Endothelial cell (in vitro differentiated cells): ENCODE measurements at regions not wholly inside any gene's neighbourhood (a gene's known extent, or its start where the extent isn't known, plus 50 kb on each side); places are given as distances from the start of the nearest gene placed in this dataset.

ENCODE experiments used
- DNase-seq: peaks from one replicate; pipeline ENCODE4 v3.0.0; 2021; ENCODE audit warnings: low spot score
- H3K27ac Mint-ChIP-seq: one replicate; pipeline ENCODE4 v1.8.0; 2021; ENCODE audit warnings: mixed read lengths, inconsistent platforms; ENCODE audit not compliant: unreplicated experiment
- H3K27me3 Mint-ChIP-seq: one replicate; pipeline ENCODE4 v1.8.0; 2021; ENCODE audit warnings: mild to moderate bottlenecking, moderate library complexity, mixed read lengths, inconsistent platforms; ENCODE audit not compliant: unreplicated experiment
- H3K36me3 Mint-ChIP-seq: one replicate; pipeline ENCODE4 v1.8.0; 2021; ENCODE audit warnings: mild to moderate bottlenecking, low read depth, mixed read lengths, inconsistent platforms; ENCODE audit not compliant: unreplicated experiment
- H3K4me1 Mint-ChIP-seq: one replicate; pipeline ENCODE4 v1.8.0; 2021; ENCODE audit warnings: mild to moderate bottlenecking, mixed read lengths, inconsistent platforms; ENCODE audit not compliant: unreplicated experiment
- H3K4me3 Mint-ChIP-seq: one replicate; pipeline ENCODE4 v1.8.0; 2021; ENCODE audit warnings: mild to moderate bottlenecking, mixed read lengths, inconsistent platforms; ENCODE audit not compliant: unreplicated experiment
- H3K9me3 Mint-ChIP-seq: one replicate; pipeline ENCODE4 v1.8.0; 2021; ENCODE audit warnings: mixed read lengths, inconsistent platforms; ENCODE audit not compliant: unreplicated experiment
- CTCF ChIP-seq: fragments of 200-600 bp; sonication (generic); IDR thresholded peaks from one replicate; pipeline ENCODE4 v1.5.0; 2021; ENCODE audit warnings: antibody characterized with exemption; ENCODE audit not compliant: unreplicated experiment

- DNase-seq, result no peak
- H3K36me3 Mint-ChIP-seq, result no peaks in the 10 kb centered on the region
- no peaks in the 10 kb centered on the region for H3K4me1 Mint-ChIP-seq
- TF ChIP-seq CTCF, result no peak
- H3K4me3 Mint-ChIP-seq, result no peak overlapping the region
- peaks cover 6% of the 10 kb centered on the region for H3K27me3 Mint-ChIP-seq
- H3K27ac Mint-ChIP-seq, result no peak overlapping the region
- H3K9me3 Mint-ChIP-seq, result peaks cover 7% of the 10 kb centered on the region
Observed at GRCh38 chr3:33994568-33994967, 196.1 kb downstream of the PDCD6IP start.

- H3K36me3 Mint-ChIP-seq, result no peaks in the 10 kb centered on the region
- TF ChIP-seq CTCF, result no peak
- no peaks in the 10 kb centered on the region for H3K4me1 Mint-ChIP-seq
- H3K27me3 Mint-ChIP-seq, result peaks cover 8% of the 10 kb centered on the region
- H3K4me3 Mint-ChIP-seq, result no peak overlapping the region
- H3K9me3 Mint-ChIP-seq, result peaks cover 7% of the 10 kb centered on the region
- no peak overlapping the region for H3K27ac Mint-ChIP-seq
- DNase-seq, result no peak
Observed at GRCh38 chr3:34000301-34000700, 201.9 kb downstream of the PDCD6IP start.

GRCh38 chr3:34001022-34001421 lies 202.6 kb downstream of the PDCD6IP start:
- peaks cover 8% of the 10 kb centered on the region for H3K27me3 Mint-ChIP-seq
- no peaks in the 10 kb centered on the region for H3K4me1 Mint-ChIP-seq
- DNase-seq, result no peak
- H3K9me3 Mint-ChIP-seq, result peaks cover 7% of the 10 kb centered on the region
- H3K27ac Mint-ChIP-seq, result no peak overlapping the region
- H3K36me3 Mint-ChIP-seq, result no peaks in the 10 kb centered on the region
- H3K4me3 Mint-ChIP-seq, result no peak overlapping the region
- TF ChIP-seq CTCF, result no peak

- no peak overlapping the region for H3K4me3 Mint-ChIP-seq
- no peaks in the 10 kb centered on the region for H3K9me3 Mint-ChIP-seq
- no peak for DNase-seq
- peaks cover 4% of the 10 kb centered on the region for H3K27me3 Mint-ChIP-seq
- H3K4me1 Mint-ChIP-seq, result no peaks in the 10 kb centered on the region
- no peak overlapping the region for H3K27ac Mint-ChIP-seq
- H3K36me3 Mint-ChIP-seq, result no peaks in the 10 kb centered on the region
- no peak for TF ChIP-seq CTCF
Observed at GRCh38 chr3:34001990-34002389, 203.6 kb downstream of the PDCD6IP start.

GRCh38 chr3:34002569-34003100 lies 204.2 kb downstream of the PDCD6IP start:
- Mint-ChIP-seq H3K27me3 (peaks cover 4% of the 10 kb centered on the region), H3K36me3 (no peaks in the 10 kb centered on the region), H3K4me3 (no peak overlapping the region), H3K27ac (no peak overlapping the region), H3K4me1 (no peaks in the 10 kb centered on the region), H3K9me3 (no peaks in the 10 kb centered on the region)
- no peak for TF ChIP-seq CTCF
- DNase-seq, result no peak
